Astrocyte of the cerebellum (primary cell): ENCODE measurements at regions not wholly inside any gene's neighbourhood (a gene's known extent, or its start where the extent isn't known, plus 50 kb on each side); places are given as distances from the start of the nearest gene placed in this dataset.
A peak's percentile ranks its signal among the peaks of the same experiment; 100 is the strongest.

Source experiments
- DNase-seq: peaks from one replicate; pipeline ENCODE4 v3.0.0-alpha.2; 2011; ENCODE audit warnings: low read depth
- H3K4me3 ChIP-seq: 2 replicates; pipeline ENCODE4 v1.5.1; 2011; ENCODE audit warnings: mild to moderate bottlenecking, low read depth, low read length, moderate library complexity
- in situ Hi-C: cut with HindIII; loops from 2 replicates; pipeline ENCODE4 v1.10.0; 2017; ENCODE audit warnings: low sequenced_read_pairs
- TF ChIP-seq, protein P1 (sequence below): IDR thresholded peaks from 2 replicates; pipeline ENCODE4 v1.5.1; 2012; ENCODE audit warnings: low read length, low read depth, moderate library complexity, mild to moderate bottlenecking; ENCODE audit errors: missing control alignments

DNA sequence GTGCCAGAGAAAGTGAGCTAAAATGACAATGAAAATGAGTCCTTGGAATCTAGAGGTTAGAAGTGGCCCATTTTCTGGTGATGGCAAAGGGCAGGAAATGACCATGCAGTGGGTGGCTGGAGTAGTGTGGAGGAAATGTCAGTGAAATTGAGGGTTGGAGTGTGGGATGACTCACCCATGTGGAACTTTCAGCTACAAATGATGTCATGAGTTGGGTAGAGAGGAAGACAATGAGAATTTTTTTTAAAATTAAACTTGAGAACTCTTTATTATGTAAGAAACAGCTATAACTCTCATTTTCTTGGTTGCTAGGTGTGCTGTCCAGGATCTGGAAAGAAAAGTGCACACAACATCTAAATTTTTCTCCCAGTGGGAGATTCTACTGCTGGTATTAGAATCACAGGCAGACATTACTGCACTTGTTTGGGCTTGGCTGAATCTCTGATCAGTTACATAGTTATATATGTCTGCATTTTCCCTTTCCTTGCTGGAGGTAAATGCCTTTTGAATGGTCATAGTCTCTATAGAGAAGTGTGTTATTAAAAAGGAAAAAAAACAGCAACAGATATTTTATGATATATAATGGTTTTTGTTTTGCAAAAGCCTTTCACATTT is 56.8 kb upstream of the GNG12 start:
- in situ Hi-C loops, result no loop called here
- TF ChIP-seq, protein P1, sequence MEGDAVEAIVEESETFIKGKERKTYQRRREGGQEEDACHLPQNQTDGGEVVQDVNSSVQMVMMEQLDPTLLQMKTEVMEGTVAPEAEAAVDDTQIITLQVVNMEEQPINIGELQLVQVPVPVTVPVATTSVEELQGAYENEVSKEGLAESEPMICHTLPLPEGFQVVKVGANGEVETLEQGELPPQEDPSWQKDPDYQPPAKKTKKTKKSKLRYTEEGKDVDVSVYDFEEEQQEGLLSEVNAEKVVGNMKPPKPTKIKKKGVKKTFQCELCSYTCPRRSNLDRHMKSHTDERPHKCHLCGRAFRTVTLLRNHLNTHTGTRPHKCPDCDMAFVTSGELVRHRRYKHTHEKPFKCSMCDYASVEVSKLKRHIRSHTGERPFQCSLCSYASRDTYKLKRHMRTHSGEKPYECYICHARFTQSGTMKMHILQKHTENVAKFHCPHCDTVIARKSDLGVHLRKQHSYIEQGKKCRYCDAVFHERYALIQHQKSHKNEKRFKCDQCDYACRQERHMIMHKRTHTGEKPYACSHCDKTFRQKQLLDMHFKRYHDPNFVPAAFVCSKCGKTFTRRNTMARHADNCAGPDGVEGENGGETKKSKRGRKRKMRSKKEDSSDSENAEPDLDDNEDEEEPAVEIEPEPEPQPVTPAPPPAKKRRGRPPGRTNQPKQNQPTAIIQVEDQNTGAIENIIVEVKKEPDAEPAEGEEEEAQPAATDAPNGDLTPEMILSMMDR, result no peak
- DNase-seq, result peak; percentile 81
- no peak overlapping the region for H3K4me3 ChIP-seq

DNA sequence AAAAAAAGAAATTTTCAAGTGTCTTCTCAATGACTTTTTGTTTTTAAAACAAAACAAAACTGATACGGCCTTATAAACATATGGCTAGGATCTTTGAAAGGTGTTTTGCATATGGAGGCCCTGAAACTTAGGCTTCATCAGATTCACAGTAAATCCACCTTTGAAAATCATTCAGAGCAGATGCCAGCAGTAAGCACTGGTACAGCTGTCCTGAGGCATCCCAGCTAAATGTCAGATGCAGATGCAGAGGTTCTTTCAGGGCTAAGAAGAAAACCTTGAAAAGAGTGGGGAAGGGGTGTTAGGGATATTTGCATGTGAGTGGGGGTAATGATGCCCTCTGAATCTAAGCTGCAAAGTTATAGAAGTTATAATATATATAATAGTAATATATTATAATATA is 56.2 kb upstream of the GNG12 start:
- in situ Hi-C loops, result no loop called here
- no peak for DNase-seq
- TF ChIP-seq, protein P1, result no peak
- no peak overlapping the region for H3K4me3 ChIP-seq

DNA sequence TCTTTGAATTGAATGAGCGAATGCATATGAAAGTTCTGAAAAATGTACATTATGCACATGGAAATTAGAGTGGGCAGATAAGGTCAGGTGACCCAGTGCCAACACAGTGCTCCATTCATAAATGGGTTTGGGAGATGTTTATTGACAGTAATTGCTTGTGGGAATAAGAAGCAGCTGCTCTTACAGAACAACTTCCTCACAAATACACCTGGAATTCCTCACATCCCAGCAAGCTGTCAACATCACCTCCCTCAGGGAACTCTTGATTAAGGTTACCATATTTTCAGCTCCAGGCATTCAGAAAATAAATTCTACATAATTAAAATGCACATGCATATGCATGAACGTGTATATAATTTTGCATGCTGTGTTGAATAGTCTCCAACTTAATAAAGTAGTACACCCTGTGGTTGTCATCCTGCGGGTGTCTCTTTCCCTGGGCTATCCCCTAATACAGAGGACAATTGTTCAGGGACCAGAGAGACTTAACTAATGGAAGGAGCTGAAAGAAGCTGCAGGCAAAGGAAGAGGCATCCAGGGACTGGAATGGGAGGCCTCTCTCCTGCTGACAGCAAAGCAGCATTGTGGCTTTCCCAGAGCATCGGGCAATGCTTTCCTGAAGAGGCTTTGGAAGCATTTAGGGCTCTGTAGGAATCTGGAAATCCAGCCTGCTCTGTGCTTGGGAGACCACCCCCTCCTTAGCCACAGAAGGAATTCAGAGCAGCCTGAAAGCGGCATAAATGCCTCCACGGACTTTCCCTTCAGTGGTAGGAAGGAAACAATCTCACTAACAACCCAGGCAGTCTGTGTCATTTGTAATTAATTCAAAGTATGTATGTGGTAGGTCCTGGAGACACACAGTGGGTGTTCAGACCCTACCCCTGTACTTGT is 55.2 kb upstream of the GNG12 start:
- peak; percentile 71 for DNase-seq
- TF ChIP-seq, protein P1, result no peak
- in situ Hi-C loops, result no loop called here
- no peak overlapping the region for H3K4me3 ChIP-seq

DNA sequence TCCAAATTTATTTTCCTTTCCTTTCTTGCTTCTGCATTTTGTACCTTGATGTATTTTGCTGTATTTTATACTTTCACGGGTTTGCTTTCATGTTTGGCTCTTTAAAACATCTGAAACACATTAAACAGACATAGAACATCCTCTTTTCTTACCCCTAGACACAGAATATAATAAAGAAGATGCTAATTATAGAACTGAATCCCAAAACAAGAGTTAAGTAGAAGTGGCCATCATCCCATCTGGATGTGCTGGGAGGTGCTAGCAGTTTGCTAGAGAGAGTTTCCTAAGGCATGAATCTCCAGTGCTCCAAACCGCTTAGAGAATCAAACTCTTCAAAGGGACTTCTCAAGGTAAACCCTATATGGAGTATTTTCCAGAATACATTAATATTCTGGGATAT is 53.9 kb upstream of the GNG12 start:
- in situ Hi-C loops, result no loop called here
- DNase-seq, result no peak
- TF ChIP-seq, protein P1, result no peak
- H3K4me3 ChIP-seq, result no peak overlapping the region

DNA sequence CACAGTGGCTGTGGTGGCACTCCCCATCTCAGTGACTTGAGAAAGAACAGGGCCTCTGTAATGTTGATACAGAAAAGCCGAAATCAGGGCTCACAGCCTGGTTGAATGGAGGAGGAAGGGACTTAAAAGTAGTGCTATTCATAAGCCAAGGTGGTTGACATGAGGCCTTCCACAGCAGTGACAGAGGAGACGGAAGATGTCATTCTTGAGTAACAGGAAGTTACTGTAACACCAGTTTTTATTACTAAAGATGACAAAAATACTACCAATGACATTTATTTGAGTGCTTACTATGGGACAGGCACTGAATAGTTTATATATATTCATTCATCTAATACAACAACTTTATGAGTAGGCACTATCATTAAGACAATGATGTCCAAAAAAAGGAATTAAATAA is 52.8 kb upstream of the GNG12 start:
- H3K4me3 ChIP-seq, result no peak overlapping the region
- in situ Hi-C loops, result no loop called here
- DNase-seq, result no peak
- TF ChIP-seq, protein P1, result no peak

DNA sequence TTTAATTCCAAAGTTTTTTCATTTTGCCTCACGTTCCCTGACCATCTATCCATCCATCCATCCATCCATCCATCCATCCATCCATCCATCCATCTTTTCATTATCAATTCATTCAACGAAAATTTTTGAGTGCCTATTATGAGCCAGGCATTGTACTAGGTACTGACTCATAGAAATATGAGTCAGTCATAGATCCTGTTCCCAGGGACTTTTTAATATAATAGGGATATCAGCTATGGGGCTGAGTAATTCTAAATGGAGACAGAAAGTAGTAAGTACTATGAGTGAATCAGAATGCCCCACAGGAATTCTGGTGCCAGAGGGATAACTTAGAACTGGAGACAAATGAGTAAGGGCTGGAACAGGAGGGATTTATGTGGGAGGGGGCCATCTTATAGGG is 49.8 kb upstream of the GNG12 start:
- DNase-seq, result peak; percentile 34

More for the DNA sequence above, 49.8 kb upstream of the GNG12 start:
- TF ChIP-seq, protein P1, result no peak
- no peak overlapping the region for H3K4me3 ChIP-seq
- in situ Hi-C loops, result no loop called here
